HK-2 (cell line): ENCODE measurements at regions not wholly inside any gene's neighbourhood (a gene's known extent, or its start where the extent isn't known, plus 50 kb on each side); places are given as distances from the start of the nearest gene placed in this dataset.
"Not testable (repeated sequence)": the region's sequence is repeated elsewhere in the genome, so short reads cannot be mapped to it uniquely, and the experiment has no call there.

Source experiments
- DNase-seq: peaks from one replicate; pipeline ENCODE4 v3.0.0-alpha.2; 2018; ENCODE audit not compliant: unreplicated experiment

GRCh38 chr2:53536583-53537361 is 230.8 kb upstream of the CHAC2 start:
- DNase-seq: no peak

- no peak for DNase-seq
Measured at GRCh38 chr2:53535234-53535840, 232.3 kb upstream of the CHAC2 start.

DNA sequence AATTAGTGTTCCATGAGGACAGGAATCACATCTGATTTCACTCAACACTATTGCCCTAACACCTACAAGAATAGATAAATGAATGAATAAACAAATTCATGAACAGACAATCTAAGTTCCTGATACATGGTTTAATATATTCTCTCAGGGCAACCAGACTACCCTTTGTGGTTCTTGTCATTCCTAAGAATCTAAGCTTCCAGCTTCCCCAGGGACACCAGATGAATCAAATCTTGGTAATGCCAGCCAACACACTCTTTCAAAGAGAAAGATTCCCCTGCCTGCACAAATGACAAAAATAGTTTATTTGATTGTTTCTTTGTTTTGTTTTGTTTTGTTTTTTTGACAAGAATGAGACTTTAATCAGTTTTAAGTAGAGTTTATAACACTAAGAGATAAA is 237.5 kb upstream of the CHAC2 start:
- DNase-seq: no peak

DNA sequence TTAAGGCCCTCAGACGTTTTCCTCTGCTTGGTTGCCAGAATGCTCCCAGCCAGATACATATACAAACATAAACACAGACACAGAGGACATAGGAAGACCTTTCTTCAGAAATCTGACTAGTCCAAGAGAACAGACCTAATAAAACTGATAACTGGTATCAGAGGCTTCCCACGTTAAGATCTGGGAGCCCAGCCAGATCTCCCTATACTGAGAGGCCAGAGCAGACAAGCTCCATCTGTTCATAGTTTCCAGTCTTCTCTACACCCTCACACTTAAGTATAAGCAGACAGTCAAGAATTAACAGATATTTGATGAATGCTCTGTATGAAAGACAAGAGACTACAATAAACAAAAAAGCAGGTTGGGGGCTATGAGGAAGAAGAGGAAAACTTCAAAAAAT is 240.5 kb upstream of the CHAC2 start:
- DNase-seq: no peak

GRCh38 chr2:53519918-53520841 is 247.4 kb upstream of the CHAC2 start:
- no peak for DNase-seq

DNA sequence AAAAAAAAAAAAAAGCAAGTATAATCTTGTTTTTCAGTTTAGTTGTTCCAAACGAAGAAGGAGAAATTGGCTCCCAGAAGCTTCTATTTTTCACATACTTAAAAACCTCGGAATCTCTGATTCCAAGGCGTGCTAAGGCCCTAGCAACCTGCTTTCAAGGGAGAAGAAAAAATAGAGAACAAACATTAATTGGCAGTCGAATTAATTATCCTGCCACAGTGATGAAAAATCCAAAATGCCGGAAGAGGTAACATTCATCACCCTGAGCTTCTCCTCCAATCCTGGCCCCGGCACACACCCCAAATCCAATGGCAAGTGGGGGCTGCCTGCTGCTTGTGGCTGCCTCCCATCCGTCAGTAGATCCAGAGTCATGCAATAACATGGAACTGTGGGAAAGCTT is 250.2 kb upstream of the CHAC2 start:
- no peak for DNase-seq

- no peak for DNase-seq
Measured at GRCh38 chr2:53516650-53517049, 251.0 kb upstream of the CHAC2 start.

- no peak for DNase-seq
Measured at GRCh38 chr2:53515435-53516332, 251.9 kb upstream of the CHAC2 start.

DNA sequence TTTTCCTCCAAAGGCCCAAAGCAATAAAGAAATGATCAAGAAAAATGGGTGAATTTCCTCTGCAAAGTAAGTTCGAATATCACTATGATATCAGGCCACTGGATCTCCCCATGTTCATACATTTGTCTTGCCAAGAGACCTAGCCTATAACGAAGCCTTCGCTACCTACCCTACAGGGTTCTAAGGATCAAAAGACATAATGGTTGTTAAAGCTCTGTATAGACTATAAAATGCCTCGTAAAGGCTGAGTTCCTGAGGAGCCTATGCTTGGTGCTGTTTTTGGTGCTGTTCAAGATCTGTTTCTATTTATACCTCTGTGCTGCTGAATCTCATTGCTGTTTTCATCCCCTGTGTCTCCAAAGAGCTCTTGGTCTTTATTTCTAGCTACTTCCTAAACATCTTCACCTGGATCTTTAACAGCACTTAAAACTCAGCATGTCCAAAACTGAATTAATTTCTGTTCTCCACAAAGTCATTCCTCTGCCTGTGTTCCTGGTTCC is 254.4 kb upstream of the CHAC2 start:
- DNase-seq: no peak

DNA sequence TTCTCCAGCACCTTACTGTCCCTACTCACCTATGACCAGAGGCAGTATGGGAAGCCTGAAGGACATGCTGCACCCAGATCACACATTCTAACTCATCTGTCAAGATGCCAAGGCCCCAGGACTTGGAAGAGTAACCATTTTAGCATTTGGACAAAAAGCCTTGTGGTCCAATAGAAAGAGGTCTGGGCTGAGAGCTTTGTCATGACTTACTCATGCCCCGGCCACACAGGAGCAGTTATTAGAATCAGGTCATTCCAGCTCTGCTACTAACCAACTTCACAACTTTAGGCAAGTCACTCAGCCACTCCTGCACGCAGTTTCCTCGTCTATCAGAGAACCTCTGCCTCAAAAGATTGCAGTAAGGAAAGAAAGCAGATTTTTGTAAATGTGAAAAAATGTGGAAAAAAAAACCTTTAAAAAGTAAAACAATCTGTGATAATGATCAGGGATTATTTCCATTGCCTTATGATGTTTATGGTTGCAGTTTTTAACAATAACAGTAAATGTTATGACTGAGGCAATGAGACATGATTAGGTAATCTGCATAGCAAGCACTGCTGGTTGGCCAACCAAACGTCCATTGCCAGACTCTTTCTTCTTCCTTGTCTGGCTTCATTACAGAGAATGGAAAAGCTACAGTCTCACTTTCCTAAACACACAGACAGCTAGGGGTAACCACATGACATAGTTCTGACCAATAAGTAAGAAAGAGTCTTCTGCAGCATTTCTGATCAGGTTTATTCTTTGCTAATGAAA is 255.4 kb upstream of the CHAC2 start:
- no peak for DNase-seq

GRCh38 chr2:53511549-53511948 is 256.1 kb upstream of the CHAC2 start:
- no peak for DNase-seq

- DNase-seq: no peak
Measured at GRCh38 chr2:53510401-53510800, 257.2 kb upstream of the CHAC2 start.

- no peak for DNase-seq
Measured at GRCh38 chr2:53509831-53510388, 257.7 kb upstream of the CHAC2 start.

DNA sequence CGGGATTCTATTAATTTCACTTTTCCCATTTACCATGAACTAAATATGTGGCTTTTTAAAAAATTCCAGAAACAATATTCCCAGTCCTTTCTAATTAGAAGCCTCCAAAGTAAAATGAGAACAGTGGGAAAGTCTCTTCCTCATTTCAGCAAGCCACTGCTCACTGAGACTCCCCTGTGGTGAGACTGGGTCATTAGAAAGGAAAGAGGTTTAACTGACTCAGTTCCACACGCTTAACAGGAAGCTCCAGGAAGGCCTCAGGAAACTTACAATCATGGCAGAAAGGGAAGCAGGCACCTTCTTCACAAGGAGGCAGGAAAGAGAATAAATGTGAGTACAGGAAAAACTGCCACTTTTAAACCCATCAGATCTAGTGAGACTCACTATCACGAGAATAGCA is 258.9 kb upstream of the CHAC2 start:
- DNase-seq: no peak

GRCh38 chr2:53507070-53507469 is 260.5 kb upstream of the CHAC2 start:
- DNase-seq: not testable (repeated sequence)

DNA sequence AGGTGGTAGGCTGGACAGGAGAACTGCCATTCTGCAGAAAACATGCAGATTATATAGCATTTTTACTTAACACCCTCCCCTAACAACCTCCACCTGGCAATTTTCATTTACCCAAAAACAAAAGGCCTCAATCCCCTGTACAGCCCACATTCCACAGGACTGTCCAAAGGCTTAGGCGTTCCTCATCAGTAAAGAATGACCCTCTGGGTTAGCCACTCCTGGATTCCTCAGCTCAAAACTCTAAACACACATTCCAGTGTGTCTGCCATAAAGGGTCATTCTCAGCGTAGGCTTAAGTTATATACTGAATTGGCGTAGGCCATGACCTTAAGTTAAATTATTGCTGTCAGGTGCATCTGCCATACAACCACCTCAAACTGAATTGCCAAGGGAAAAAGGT is 261.8 kb upstream of the CHAC2 start:
- DNase-seq: no peak

DNA sequence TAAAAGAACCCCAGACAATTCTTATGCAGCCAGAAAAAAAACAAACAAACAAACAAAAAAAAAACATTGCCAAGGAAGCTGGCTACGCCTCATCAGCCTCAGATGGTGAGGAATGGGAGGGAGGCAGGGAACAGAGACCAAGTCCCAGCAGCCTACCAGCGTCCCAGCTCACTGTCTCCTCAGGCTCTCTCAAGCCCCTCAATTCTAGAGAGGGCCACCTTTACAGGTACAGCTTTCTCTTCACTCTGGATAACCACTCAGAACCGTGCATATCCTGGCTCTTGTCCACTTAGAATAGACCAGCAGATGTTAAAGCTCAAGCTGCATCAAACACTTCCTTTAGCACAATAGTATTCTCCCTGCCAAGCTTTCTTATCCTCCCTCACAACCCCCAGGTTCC is 263.1 kb upstream of the CHAC2 start:
- DNase-seq: no peak

- DNase-seq: no peak
Measured at GRCh38 chr2:53500181-53500580, 267.4 kb upstream of the CHAC2 start.

- DNase-seq: no peak
Measured at GRCh38 chr2:53498210-53498609, 269.4 kb upstream of the CHAC2 start.

- DNase-seq: no peak
Measured at GRCh38 chr2:53497020-53497419, 270.6 kb upstream of the CHAC2 start.
